ENCODE measurements at regions not wholly inside any gene's neighbourhood (a gene's known extent, or its start where the extent isn't known, plus 50 kb on each side); places are given as distances from the start of the nearest gene placed in this dataset.

DNA sequence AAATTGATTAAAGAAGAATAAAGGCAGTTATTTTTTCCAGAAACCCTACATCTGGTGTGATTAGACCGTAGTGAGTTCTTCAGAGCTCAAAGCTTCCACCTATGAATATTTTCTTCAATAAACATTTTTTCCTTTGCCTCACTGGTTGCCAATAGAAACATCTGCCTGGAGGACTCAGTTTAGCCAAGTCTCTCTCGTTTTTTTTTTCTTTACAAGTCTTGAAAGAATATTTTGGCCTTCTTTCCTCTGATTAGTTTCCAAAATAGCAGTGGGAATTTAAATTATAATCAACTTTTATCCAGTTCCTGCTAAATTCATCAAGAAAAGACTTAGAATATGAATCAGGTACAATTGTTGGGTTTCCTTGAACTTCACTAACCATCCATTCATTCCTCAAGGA is 897.5 kb downstream of the TLE1 start:
- TF ChIP-seq REST (IDR thresholded peaks at IDR 0.05; ENCODE audit: insufficient read depth in 1 of 2, low read depth in 2 of 2, low read length in 2 of 2) (no peak), POLR2AphosphoS5 (IDR thresholded peaks at IDR 0.05; ENCODE audit: low read depth, low read length) (no peak), TAF1 (IDR thresholded peaks at IDR 0.05; ENCODE audit: borderline replicate concordance, insufficient read depth, low read length) (no peak), SIN3A (IDR thresholded peaks at IDR 0.05; ENCODE audit: borderline replicate concordance, insufficient read depth, low read length) (no peak), FOXP2 (optimal IDR thresholded peaks at IDR 0.05; ENCODE audit: borderline replicate concordance, extremely low read depth, extremely low read length, insufficient read depth) (no peak)
